ENCODE measurements at regions not wholly inside any gene's neighbourhood (a gene's known extent, or its start where the extent isn't known, plus 50 kb on each side); places are given as distances from the start of the nearest gene placed in this dataset.

DNA sequence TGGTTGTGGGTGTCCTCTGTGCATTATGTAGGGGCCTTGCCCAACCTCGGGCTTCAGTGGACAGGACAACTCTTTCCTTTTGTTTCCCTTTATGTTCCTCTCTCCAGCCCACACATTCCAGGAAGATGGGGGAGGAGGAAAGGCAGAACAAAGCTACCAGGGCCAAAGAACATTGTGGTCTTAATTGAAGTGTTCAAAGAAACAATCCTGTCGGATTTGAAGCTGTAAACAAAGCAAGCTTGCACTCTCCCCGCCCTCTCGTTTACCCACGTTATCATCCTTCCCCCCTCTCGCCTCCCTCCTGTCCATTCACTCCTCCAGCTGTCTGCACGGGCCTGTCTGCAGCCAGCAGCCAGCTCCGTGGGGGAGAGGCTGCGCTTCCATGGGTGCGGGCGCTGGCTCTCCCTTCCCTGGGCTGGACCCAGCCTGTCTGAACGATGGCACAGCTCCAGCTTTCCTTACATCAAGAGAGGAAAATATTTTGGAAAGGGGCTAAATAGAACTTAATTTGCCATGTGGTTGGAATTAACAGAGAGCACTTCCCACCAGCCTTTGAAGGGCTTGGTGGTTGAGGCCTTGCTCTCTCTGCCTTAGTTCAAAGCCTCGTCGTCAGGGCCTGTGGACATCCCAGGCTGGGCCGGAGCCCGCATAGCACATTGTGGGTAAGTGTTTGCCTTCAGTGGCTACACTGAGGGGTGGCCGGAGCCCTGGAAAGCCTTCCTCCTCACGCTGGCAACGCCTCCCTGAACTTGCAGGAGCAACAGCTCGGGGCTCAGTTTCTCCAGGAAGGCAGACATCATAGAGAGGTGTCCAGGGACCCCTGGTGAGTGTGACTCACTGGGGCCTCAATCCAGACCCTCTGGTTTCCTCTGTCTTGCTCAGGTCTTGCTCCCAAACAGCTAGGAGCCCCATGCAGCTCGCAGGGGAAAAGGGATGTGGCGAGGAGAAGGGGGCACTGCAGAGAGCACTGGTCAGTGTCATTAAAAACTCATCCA, 60.6 kb upstream of the HS6ST1 start:
- H3K79me2 ChIP-seq (ENCODE audit: low read length) = no peaks in the 10 kb centered on the region
- H3K4me1 ChIP-seq (ENCODE audit: low read length) = no peaks in the 10 kb centered on the region
- no peaks in the 10 kb centered on the region for H3K27me3 ChIP-seq (ENCODE audit: low read length)
- H4K20me1 ChIP-seq (ENCODE audit: insufficient read depth, low read depth, low read length) = no peaks in the 10 kb centered on the region
- H3K36me3 ChIP-seq (ENCODE audit: insufficient read depth, low read length) = no peaks in the 10 kb centered on the region
- no peak overlapping the region for H2AFZ ChIP-seq (ENCODE audit: low read length)
- DNase-seq = no peak
- H3K9me3 ChIP-seq (ENCODE audit: low read length) = no peaks in the 10 kb centered on the region
- no peak overlapping the region for H3K9ac ChIP-seq (ENCODE audit: low read length)
- no peaks in the 10 kb centered on the region for H3K9me2 ChIP-seq (replicated peaks; ENCODE audit: insufficient read depth, low read length)
- H3K4me2 ChIP-seq (ENCODE audit: low read depth, low read length, poor library complexity, severe bottlenecking) = no peak overlapping the region
- H3K4me3 ChIP-seq (ENCODE audit: low read length) = no peak overlapping the region
- H3K27ac ChIP-seq (ENCODE audit: low read length) = no peak overlapping the region

DNA sequence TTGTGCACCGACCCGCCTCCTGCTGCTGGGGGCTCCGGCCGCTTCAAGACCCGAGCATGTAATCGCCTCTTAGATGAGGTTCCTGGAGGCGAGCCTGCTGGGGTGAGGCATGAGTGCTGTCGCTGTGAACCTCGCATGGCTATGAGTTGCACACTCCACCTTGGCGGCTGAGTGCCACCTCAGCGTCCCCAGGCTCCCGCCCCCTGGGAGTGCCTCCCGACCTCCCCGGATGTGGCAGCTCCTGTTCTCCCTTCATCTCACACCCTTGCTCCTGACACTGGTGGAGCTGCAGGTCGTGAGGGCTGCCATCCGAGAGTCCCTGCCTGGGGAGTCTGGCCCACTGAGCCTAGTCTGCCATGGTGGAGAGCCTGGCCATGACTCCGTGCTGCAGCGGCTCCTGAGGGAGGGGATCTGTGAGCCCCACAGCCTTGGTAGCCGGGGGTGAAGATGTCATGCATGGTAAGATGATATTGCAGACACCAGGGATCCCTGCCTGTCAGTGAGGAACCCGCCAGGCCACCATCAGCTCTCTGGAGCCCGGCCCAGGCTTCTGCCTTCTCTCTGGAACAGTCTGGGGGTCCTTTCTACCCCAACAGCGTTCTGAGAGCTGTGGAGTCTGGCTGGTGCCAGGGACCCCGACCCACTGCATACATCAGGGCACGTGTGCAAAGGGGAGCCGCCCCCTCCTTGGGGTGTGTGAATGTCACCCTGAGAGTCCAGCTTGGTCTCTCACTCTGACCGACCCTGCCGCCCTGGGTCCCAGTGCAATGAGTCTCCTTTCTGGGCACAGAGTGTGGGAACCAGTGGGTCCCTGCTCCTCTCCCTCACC, 61.6 kb upstream of the HS6ST1 start:
- Histone ChIP-seq H3K36me3 (ENCODE audit: insufficient read depth, low read length) (no peaks in the 10 kb centered on the region), H3K79me2 (ENCODE audit: low read length) (no peaks in the 10 kb centered on the region), H3K9ac (ENCODE audit: low read length) (no peak overlapping the region), H3K9me2 (replicated peaks; ENCODE audit: insufficient read depth, low read length) (no peaks in the 10 kb centered on the region), H3K4me1 (ENCODE audit: low read length) (no peaks in the 10 kb centered on the region), H2AFZ (ENCODE audit: low read length) (no peak overlapping the region), H4K20me1 (ENCODE audit: insufficient read depth, low read depth, low read length) (no peaks in the 10 kb centered on the region), H3K4me2 (ENCODE audit: low read depth, low read length, poor library complexity, severe bottlenecking) (no peak overlapping the region), H3K27ac (ENCODE audit: low read length) (no peak overlapping the region), H3K27me3 (ENCODE audit: low read length) (no peaks in the 10 kb centered on the region), H3K9me3 (ENCODE audit: low read length) (no peaks in the 10 kb centered on the region), H3K4me3 (ENCODE audit: low read length) (no peak overlapping the region)
- DNase-seq = no peak

DNA sequence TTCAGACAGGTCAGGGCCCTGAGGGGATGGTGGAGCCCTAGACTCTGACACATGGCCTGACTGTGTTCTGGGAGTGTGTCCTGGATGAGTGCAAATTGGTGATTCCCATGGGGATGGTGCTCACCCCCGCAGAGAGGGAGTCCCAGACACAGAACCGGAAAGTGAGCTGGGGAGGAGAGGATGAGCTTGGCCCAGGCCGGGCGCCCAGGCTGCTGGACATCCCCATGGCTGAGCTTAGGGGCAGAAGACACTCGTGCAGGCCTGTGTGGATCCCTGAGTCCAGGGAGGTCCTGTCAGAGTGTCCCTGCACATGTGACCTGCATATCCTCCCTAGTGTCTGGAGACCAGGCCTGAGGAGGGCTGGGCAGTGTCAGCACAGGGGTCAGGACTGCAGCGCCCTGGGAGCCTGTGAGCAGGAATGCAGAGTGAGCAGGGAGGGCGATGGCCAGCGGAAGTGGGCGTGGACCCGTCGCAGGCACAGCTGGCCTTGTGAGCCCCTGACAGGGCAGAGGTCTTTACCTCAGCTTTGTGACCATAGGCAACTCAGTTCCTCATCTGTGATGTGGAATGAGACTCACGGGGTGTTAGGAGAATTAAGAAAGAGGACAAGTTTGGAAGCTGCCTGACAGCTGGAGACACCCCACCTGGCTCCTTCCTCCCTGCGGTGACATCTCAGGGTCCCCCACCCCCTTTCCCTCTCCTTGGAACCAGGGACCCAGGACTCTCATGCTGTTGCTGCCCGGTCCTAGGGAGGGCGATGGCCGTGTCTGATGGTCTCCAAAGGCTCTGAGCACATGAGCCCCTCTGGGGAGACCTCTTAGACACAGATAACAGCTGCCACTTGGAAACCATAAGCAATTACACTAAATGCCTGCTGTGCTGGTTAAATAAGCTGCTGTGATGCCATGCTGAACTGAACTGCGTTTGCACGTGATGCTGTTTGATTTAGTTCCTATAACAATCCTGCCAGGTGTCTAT, 62.6 kb upstream of the HS6ST1 start:
- H3K9me2 ChIP-seq (replicated peaks; ENCODE audit: insufficient read depth, low read length) = no peaks in the 10 kb centered on the region
- DNase-seq = no peak
- H3K9ac ChIP-seq (ENCODE audit: low read length) = no peak overlapping the region
- H2AFZ ChIP-seq (ENCODE audit: low read length) = no peak overlapping the region
- H3K4me1 ChIP-seq (ENCODE audit: low read length) = no peaks in the 10 kb centered on the region
- no peaks in the 10 kb centered on the region for H3K36me3 ChIP-seq (ENCODE audit: insufficient read depth, low read length)
- H3K27me3 ChIP-seq (ENCODE audit: low read length) = no peaks in the 10 kb centered on the region
- H3K4me2 ChIP-seq (ENCODE audit: low read depth, low read length, poor library complexity, severe bottlenecking) = no peak overlapping the region
- H3K27ac ChIP-seq (ENCODE audit: low read length) = no peak overlapping the region
- H3K79me2 ChIP-seq (ENCODE audit: low read length) = no peaks in the 10 kb centered on the region
- H3K9me3 ChIP-seq (ENCODE audit: low read length) = no peaks in the 10 kb centered on the region
- H4K20me1 ChIP-seq (ENCODE audit: insufficient read depth, low read depth, low read length) = no peaks in the 10 kb centered on the region
- H3K4me3 ChIP-seq (ENCODE audit: low read length) = no peak overlapping the region

DNA sequence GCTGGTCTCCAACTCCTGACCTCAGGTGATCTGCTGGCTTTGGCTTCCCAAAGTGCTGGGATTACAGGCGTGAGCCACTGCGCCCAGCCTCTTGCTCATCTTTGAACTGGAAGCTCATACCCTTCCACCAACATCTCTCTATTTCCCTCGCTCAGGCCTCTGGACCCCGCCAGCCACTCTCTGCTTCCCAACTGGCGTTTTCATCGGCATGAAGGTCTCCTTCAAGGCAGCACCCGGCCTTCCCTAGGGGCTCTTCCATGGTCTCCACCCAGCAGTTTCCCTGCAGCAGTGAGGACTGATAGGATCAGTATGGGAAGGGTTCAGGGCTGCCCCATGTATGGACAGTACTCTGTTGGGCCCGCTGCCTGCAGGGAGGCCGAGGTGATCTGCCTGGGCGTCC, 65.8 kb upstream of the HS6ST1 start:
- Histone ChIP-seq H3K4me3 (ENCODE audit: low read length) (no peak overlapping the region), H3K4me2 (ENCODE audit: low read depth, low read length, poor library complexity, severe bottlenecking) (no peak overlapping the region), H3K36me3 (ENCODE audit: insufficient read depth, low read length) (no peaks in the 10 kb centered on the region), H4K20me1 (ENCODE audit: insufficient read depth, low read depth, low read length) (no peaks in the 10 kb centered on the region), H2AFZ (ENCODE audit: low read length) (no peak overlapping the region), H3K79me2 (ENCODE audit: low read length) (no peaks in the 10 kb centered on the region), H3K27ac (ENCODE audit: low read length) (no peak overlapping the region), H3K9me2 (replicated peaks; ENCODE audit: insufficient read depth, low read length) (no peaks in the 10 kb centered on the region), H3K27me3 (ENCODE audit: low read length) (no peaks in the 10 kb centered on the region), H3K9me3 (ENCODE audit: low read length) (no peaks in the 10 kb centered on the region), H3K9ac (ENCODE audit: low read length) (no peak overlapping the region), H3K4me1 (ENCODE audit: low read length) (no peaks in the 10 kb centered on the region)
- DNase-seq = no peak

DNA sequence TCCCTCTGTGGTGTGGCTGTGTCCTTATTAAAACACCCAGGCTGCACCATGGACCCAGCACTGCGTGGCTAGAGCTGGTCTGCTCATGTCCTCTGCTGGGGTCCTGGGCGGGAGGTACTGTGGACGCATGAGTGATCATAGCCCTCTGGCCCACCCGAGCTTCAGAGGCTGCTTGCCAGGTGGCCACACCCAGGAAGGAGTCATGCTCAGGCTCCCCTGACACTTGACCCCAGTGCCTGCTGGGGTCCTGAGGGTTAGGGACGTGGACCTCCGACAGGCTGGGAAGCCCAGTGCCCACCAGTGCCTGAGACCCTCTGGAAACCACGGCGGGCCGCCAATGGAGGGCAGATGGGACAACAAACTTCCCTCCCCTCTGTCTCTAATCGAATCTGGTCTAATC, 66.3 kb upstream of the HS6ST1 start:
- no peak overlapping the region for H3K9ac ChIP-seq (ENCODE audit: low read length)
- H3K9me3 ChIP-seq (ENCODE audit: low read length) = no peaks in the 10 kb centered on the region
- H3K4me2 ChIP-seq (ENCODE audit: low read depth, low read length, poor library complexity, severe bottlenecking) = no peak overlapping the region
- H3K79me2 ChIP-seq (ENCODE audit: low read length) = no peaks in the 10 kb centered on the region
- H3K36me3 ChIP-seq (ENCODE audit: insufficient read depth, low read length) = no peaks in the 10 kb centered on the region
- H3K4me1 ChIP-seq (ENCODE audit: low read length) = no peaks in the 10 kb centered on the region
- H3K9me2 ChIP-seq (replicated peaks; ENCODE audit: insufficient read depth, low read length) = no peaks in the 10 kb centered on the region
- no peak overlapping the region for H3K27ac ChIP-seq (ENCODE audit: low read length)
- DNase-seq = no peak
- H3K27me3 ChIP-seq (ENCODE audit: low read length) = no peaks in the 10 kb centered on the region
- H4K20me1 ChIP-seq (ENCODE audit: insufficient read depth, low read depth, low read length) = no peaks in the 10 kb centered on the region
- no peak overlapping the region for H2AFZ ChIP-seq (ENCODE audit: low read length)
- no peak overlapping the region for H3K4me3 ChIP-seq (ENCODE audit: low read length)

DNA sequence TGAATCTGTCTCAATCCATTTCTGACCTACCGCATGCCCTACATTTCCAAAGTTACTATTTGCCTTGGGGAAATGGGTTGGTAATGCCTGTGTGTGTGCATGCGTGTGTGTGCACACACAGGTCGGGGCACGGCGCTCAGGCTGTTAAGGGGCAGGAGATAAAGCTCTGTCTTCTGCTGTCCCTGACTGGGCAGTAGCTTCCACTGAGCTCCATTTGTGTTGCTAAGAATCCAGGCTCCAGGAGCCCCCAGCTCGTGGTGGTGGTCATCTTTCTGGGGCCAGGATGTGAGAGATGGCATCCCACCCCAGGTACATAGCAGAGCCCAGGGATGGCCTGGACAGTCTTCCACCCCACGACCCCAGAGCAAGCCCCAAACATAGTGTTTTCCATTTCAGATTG, 66.7 kb upstream of the HS6ST1 start:
- H3K4me1 ChIP-seq (ENCODE audit: low read length) = no peaks in the 10 kb centered on the region
- no peak overlapping the region for H3K4me2 ChIP-seq (ENCODE audit: low read depth, low read length, poor library complexity, severe bottlenecking)
- no peaks in the 10 kb centered on the region for H4K20me1 ChIP-seq (ENCODE audit: insufficient read depth, low read depth, low read length)
- H3K36me3 ChIP-seq (ENCODE audit: insufficient read depth, low read length) = no peaks in the 10 kb centered on the region
- H3K27ac ChIP-seq (ENCODE audit: low read length) = no peak overlapping the region
- no peak overlapping the region for H3K4me3 ChIP-seq (ENCODE audit: low read length)
- no peak overlapping the region for H3K9ac ChIP-seq (ENCODE audit: low read length)
- H2AFZ ChIP-seq (ENCODE audit: low read length) = no peak overlapping the region
- H3K9me2 ChIP-seq (replicated peaks; ENCODE audit: insufficient read depth, low read length) = no peaks in the 10 kb centered on the region
- no peaks in the 10 kb centered on the region for H3K27me3 ChIP-seq (ENCODE audit: low read length)
- DNase-seq = no peak
- H3K9me3 ChIP-seq (ENCODE audit: low read length) = no peaks in the 10 kb centered on the region
- no peaks in the 10 kb centered on the region for H3K79me2 ChIP-seq (ENCODE audit: low read length)

DNA sequence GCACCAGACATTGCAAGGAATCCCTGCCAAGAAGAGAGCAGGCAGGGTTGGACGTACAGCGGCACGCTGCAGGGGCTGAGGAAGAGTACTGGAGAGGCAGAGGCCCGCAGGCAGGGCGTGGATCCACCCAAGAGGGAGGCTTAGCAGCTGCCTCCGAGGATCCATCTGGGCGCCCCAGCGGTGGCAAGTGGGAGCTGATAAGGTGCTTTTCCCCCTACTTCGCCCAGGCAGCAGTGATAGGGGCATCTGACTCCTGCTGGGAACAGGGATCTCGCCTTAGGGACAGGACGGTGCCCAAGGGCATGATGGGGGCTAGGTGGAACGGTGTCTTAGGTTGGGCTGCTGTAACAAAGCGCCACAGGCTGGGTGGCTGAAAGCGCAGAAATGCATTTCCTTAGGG, 67.4 kb upstream of the HS6ST1 start:
- no peaks in the 10 kb centered on the region for H3K27me3 ChIP-seq (ENCODE audit: low read length)

More for the DNA sequence above, 67.4 kb upstream of the HS6ST1 start:
- no peak overlapping the region for H3K9ac ChIP-seq (ENCODE audit: low read length)
- H3K79me2 ChIP-seq (ENCODE audit: low read length) = no peaks in the 10 kb centered on the region
- no peaks in the 10 kb centered on the region for H3K4me1 ChIP-seq (ENCODE audit: low read length)
- no peak overlapping the region for H3K27ac ChIP-seq (ENCODE audit: low read length)
- H3K9me3 ChIP-seq (ENCODE audit: low read length) = no peaks in the 10 kb centered on the region
- no peaks in the 10 kb centered on the region for H3K9me2 ChIP-seq (replicated peaks; ENCODE audit: insufficient read depth, low read length)
- DNase-seq = no peak
- H3K4me2 ChIP-seq (ENCODE audit: low read depth, low read length, poor library complexity, severe bottlenecking) = no peak overlapping the region
- H3K4me3 ChIP-seq (ENCODE audit: low read length) = no peak overlapping the region
- H3K36me3 ChIP-seq (ENCODE audit: insufficient read depth, low read length) = no peaks in the 10 kb centered on the region
- H4K20me1 ChIP-seq (ENCODE audit: insufficient read depth, low read depth, low read length) = no peaks in the 10 kb centered on the region
- no peak overlapping the region for H2AFZ ChIP-seq (ENCODE audit: low read length)
